ENCODE measurements at regions not wholly inside any gene's neighbourhood (a gene's known extent, or its start where the extent isn't known, plus 50 kb on each side); places are given as distances from the start of the nearest gene placed in this dataset.
"Not testable (repeated sequence)": the region's sequence is repeated elsewhere in the genome, so short reads cannot be mapped to it uniquely, and the experiment has no call there.

GRCh38 chr3:189419038-189419437, 212.2 kb upstream of the TP63 start:
- DNase-seq, result no peak

GRCh38 chr3:189419683-189420082, 211.5 kb upstream of the TP63 start:
- no peak for ATAC-seq (ENCODE audit: low FRiP score in 2 of 2)

More at GRCh38 chr3:189419038-189419437, 212.2 kb upstream of the TP63 start:
- H3K27me3 ChIP-seq, result no peaks in the 10 kb centered on the region
- WGBS, 2 donors, result 45 to 50% methylated on average over 3 of the region's 3 CpGs
- no peak for ATAC-seq (ENCODE audit: low FRiP score in 2 of 2)
- H3K4me3 ChIP-seq, result no peak overlapping the region
- H3K36me3 ChIP-seq, result no peaks in the 10 kb centered on the region
- TF ChIP-seq EP300 (IDR thresholded peaks at IDR 0.05), result no peak
- TF ChIP-seq POLR2A (IDR thresholded peaks at IDR 0.05), result no peak
- TF ChIP-seq POLR2AphosphoS5 (IDR thresholded peaks at IDR 0.05), result no peak
- TF ChIP-seq, protein P1, sequence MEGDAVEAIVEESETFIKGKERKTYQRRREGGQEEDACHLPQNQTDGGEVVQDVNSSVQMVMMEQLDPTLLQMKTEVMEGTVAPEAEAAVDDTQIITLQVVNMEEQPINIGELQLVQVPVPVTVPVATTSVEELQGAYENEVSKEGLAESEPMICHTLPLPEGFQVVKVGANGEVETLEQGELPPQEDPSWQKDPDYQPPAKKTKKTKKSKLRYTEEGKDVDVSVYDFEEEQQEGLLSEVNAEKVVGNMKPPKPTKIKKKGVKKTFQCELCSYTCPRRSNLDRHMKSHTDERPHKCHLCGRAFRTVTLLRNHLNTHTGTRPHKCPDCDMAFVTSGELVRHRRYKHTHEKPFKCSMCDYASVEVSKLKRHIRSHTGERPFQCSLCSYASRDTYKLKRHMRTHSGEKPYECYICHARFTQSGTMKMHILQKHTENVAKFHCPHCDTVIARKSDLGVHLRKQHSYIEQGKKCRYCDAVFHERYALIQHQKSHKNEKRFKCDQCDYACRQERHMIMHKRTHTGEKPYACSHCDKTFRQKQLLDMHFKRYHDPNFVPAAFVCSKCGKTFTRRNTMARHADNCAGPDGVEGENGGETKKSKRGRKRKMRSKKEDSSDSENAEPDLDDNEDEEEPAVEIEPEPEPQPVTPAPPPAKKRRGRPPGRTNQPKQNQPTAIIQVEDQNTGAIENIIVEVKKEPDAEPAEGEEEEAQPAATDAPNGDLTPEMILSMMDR (IDR thresholded peaks at IDR 0.05), result no peak
- H3K27ac ChIP-seq, result no peak overlapping the region
- no peaks in the 10 kb centered on the region for H3K9me3 ChIP-seq
- H3K4me1 ChIP-seq, result no peaks in the 10 kb centered on the region

GRCh38 chr3:189424922-189425321, 206.3 kb upstream of the TP63 start:
- no peak overlapping the region for H3K4me3 ChIP-seq
- H3K36me3 ChIP-seq, result no peaks in the 10 kb centered on the region
- no peak overlapping the region for H3K27ac ChIP-seq
- no peaks in the 10 kb centered on the region for H3K9me3 ChIP-seq
- 79 to 84% methylated on average over 2 of the region's 2 CpGs for WGBS, 2 donors
- ATAC-seq (ENCODE audit: low FRiP score in 2 of 2), result no peak
- H3K27me3 ChIP-seq, result no peaks in the 10 kb centered on the region
- TF ChIP-seq, protein P1 (IDR thresholded peaks at IDR 0.05), result no peak
- no peak for TF ChIP-seq POLR2AphosphoS5 (IDR thresholded peaks at IDR 0.05)
- no peak for DNase-seq
- H3K4me1 ChIP-seq, result no peaks in the 10 kb centered on the region

More at GRCh38 chr3:189419683-189420082, 211.5 kb upstream of the TP63 start:
- 50 to 60% methylated on average over 1 of the region's 1 CpG for WGBS, 2 donors
- DNase-seq, result no peak
- Histone ChIP-seq H3K27me3 (no peaks in the 10 kb centered on the region), H3K27ac (no peak overlapping the region), H3K9me3 (no peaks in the 10 kb centered on the region), H3K36me3 (no peaks in the 10 kb centered on the region), H3K4me1 (no peaks in the 10 kb centered on the region), H3K4me3 (no peak overlapping the region)
- TF ChIP-seq, protein P1 (IDR thresholded peaks at IDR 0.05), result no peak
- TF ChIP-seq POLR2AphosphoS5 (IDR thresholded peaks at IDR 0.05) (no peak), EP300 (IDR thresholded peaks at IDR 0.05) (no peak), POLR2A (IDR thresholded peaks at IDR 0.05) (no peak)

GRCh38 chr3:189429019-189429418, 202.2 kb upstream of the TP63 start:
- 68 to 71% methylated on average over 1 of the region's 1 CpG for WGBS, 2 donors
- ATAC-seq (ENCODE audit: low FRiP score in 2 of 2) (no peak), DNase-seq (no peak)
- Histone ChIP-seq H3K27ac (no peak overlapping the region), H3K27me3 (no peaks in the 10 kb centered on the region), H3K4me1 (no peaks in the 10 kb centered on the region), H3K36me3 (no peaks in the 10 kb centered on the region), H3K9me3 (no peaks in the 10 kb centered on the region), H3K4me3 (no peak overlapping the region)
- TF ChIP-seq POLR2A (IDR thresholded peaks at IDR 0.05) (no peak), POLR2AphosphoS5 (IDR thresholded peaks at IDR 0.05) (no peak), EP300 (IDR thresholded peaks at IDR 0.05) (no peak)
- TF ChIP-seq, protein P1 (IDR thresholded peaks at IDR 0.05), result no peak

GRCh38 chr3:189430166-189430565, 201.0 kb upstream of the TP63 start:
- ATAC-seq (ENCODE audit: low FRiP score in 2 of 2) (peak in 1 of 2 donors; percentile 59), DNase-seq (no peak)
- no peaks in the 10 kb centered on the region for H3K4me1 ChIP-seq
- no peaks in the 10 kb centered on the region for H3K36me3 ChIP-seq
- no peaks in the 10 kb centered on the region for H3K27me3 ChIP-seq
- H3K4me3 ChIP-seq, result no peak overlapping the region
- 82 to 87% methylated on average over 2 of the region's 2 CpGs for WGBS, 2 donors
- no peaks in the 10 kb centered on the region for H3K9me3 ChIP-seq
- no peak overlapping the region for H3K27ac ChIP-seq
- TF ChIP-seq POLR2AphosphoS5 (IDR thresholded peaks at IDR 0.05) (no peak), EP300 (IDR thresholded peaks at IDR 0.05) (no peak), POLR2A (IDR thresholded peaks at IDR 0.05) (no peak)
- TF ChIP-seq, protein P1 (IDR thresholded peaks at IDR 0.05), result no peak

- H3K9me3 ChIP-seq; H3K27me3 ChIP-seq; DNase-seq; H3K4me3 ChIP-seq; ATAC-seq (ENCODE audit: low FRiP score in 2 of 2); H3K27ac ChIP-seq; H3K4me1 ChIP-seq; H3K36me3 ChIP-seq: not testable (repeated sequence)
- WGBS, 2 donors, result 95% methylated on average over 10 of the region's 10 CpGs
Measured at GRCh38 chr3:189442257-189442656, 188.9 kb upstream of the TP63 start.
